ENCODE measurements at regions not wholly inside any gene's neighbourhood (a gene's known extent, or its start where the extent isn't known, plus 50 kb on each side); places are given as distances from the start of the nearest gene placed in this dataset.

DNA sequence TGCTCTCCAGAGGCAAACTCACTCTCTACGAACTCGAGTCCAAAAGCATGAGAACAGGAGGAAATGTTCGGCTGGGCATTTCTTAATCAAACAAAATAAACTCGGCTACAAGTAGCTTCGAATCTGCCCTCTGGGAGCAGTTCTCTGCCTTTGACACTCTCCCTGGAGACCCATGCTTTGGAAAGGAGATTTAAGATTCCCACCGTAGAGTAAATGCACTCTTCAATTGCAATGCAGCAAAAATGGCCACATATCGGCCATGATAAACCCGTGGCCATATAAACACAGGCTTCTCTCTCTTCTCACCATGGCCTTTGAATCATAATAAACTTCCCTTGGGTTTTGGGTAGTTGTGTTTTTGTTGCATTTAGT, 215.4 kb downstream of the TOMM20 start:
- TF ChIP-seq POLR2A (IDR thresholded peaks at IDR 0.05; ENCODE audit: low read depth, low read length) (no peak), POLR2AphosphoS5 (IDR thresholded peaks at IDR 0.05; ENCODE audit: low read depth, low read length) (no peak), TAF1 (IDR thresholded peaks at IDR 0.05; ENCODE audit: low read depth, low read length) (no peak), PAX5 (IDR thresholded peaks at IDR 0.05; ENCODE audit: insufficient read depth, low read length, severe bottlenecking) (no peak), SPI1 (IDR thresholded peaks at IDR 0.05; ENCODE audit: low read depth, low read length) (no peak), POU2F2 (IDR thresholded peaks at IDR 0.05; ENCODE audit: low read depth, low read length) (no peak)
